Mesodermal cell (in vitro differentiated cells): ENCODE measurements at regions not wholly inside any gene's neighbourhood (a gene's known extent, or its start where the extent isn't known, plus 50 kb on each side); places are given as distances from the start of the nearest gene placed in this dataset.

ENCODE experiments used
- H3K27ac ChIP-seq: 2 replicates; pipeline ENCODE4 v1.7.0; 2013; ENCODE audit warnings: mild to moderate bottlenecking, low read depth, low read length, moderate library complexity; ENCODE audit not compliant: severe bottlenecking
- H3K36me3 ChIP-seq: 2 replicates; pipeline ENCODE4 v1.7.1; 2013; ENCODE audit warnings: mild to moderate bottlenecking, low read length, moderate library complexity; ENCODE audit not compliant: control insufficient read depth, insufficient read depth
- H3K4me1 ChIP-seq: one replicate; pipeline ENCODE4 v1.7.1; 2013; ENCODE audit warnings: mild to moderate bottlenecking, low read length; ENCODE audit not compliant: insufficient read depth, control insufficient read depth, poor library complexity, severe bottlenecking
- H3K4me3 ChIP-seq: 2 replicates; pipeline ENCODE4 v1.7.0; 2013; ENCODE audit warnings: low read length, control low read depth, mild to moderate bottlenecking; ENCODE audit not compliant: insufficient read depth, poor library complexity, severe bottlenecking; ENCODE audit errors: extremely low read depth
- H3K9me3 ChIP-seq: 2 replicates; pipeline ENCODE4 v1.7.1; 2013; ENCODE audit warnings: mild to moderate bottlenecking, low read length, moderate library complexity; ENCODE audit not compliant: control insufficient read depth
- whole genome bisulfite sequencing, 2 experiments: methylation state at CpG; one replicate each; pipeline ENCODE4 v1.1.5; 2013; ENCODE audit warnings: missing lambda C conversion rate in 2 of 2; ENCODE audit not compliant: insufficient coverage in 2 of 2; 5-methylcytosine and 5-hydroxymethylcytosine counted together

DNA sequence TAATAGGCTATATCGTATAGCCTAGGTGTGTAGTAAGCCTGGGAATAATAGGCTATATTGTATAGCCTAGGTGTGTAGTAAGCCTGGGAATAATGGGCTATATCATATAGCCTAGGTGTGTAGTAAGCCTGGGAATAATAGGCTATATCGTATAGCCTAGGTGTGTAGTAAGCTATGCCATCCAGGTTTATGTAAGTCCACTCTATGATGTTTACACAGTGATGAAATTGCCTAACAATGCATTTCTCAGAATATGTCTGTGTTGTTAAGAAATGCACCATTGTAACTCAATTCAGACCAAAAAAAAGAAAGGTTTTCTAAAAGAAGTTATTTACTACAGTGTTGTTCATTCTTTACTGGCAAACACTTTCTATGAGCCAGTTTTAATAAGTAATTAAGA, 1387.2 kb downstream of the STIM2 start:
- H3K27ac ChIP-seq, result no peak overlapping the region
- WGBS, 2 experiments, result 100% methylated on average over 1 of the region's 2 CpGs; no CpG with 5 or more reads in 1 of the 2 experiments
- H3K36me3 ChIP-seq, result no peaks in the 10 kb centered on the region
- H3K4me3 ChIP-seq, result no peak overlapping the region
- H3K4me1 ChIP-seq, result no peaks in the 10 kb centered on the region
- H3K9me3 ChIP-seq, result no peaks in the 10 kb centered on the region

DNA sequence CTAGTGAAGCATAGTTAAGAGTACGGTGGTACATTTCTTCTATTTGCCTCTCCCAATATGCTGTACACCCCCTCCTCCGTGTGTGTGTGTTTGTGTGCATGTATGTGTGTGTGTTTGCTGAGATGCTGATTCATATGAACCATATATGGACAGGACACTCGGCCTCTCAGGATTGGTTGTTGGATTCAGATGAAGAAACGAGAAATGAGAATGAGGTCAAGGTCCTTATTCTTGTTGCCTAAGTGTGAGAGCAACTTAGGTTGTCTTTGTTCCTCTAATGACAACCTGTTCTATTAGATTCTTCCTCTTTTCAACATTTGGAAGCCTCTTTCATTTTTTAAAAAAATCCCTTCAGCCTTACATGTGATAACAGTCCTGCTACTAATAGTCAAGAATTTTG, 1387.6 kb downstream of the STIM2 start:
- Histone ChIP-seq H3K27ac (no peak overlapping the region), H3K4me1 (no peaks in the 10 kb centered on the region), H3K4me3 (no peak overlapping the region), H3K36me3 (no peaks in the 10 kb centered on the region), H3K9me3 (no peaks in the 10 kb centered on the region)
- 100% methylated on average over 1 of the region's 4 CpGs; no CpG with 5 or more reads in 1 of the 2 experiments for WGBS, 2 experiments

DNA sequence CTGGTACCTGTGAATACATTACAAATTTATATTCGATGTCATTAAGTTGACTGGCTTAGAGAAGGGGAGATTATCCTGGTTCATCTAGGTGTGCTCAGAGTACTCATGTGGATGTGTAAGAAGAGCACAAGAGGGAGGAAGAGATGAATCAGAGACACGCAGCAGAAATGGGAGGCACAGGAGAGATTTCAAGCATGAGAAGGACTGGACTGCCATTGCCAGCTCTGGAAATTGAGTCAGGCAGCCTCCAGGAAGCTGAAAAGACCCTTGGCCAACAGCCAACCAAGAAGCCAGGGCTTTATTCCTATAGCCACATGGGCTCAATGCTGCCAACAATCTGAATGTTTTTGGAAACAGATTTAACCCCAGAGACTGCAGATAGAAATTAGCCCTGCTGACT, 1390.0 kb downstream of the STIM2 start:
- no peak overlapping the region for H3K27ac ChIP-seq
- no peaks in the 10 kb centered on the region for H3K4me1 ChIP-seq
- no peak overlapping the region for H3K4me3 ChIP-seq
- H3K9me3 ChIP-seq, result no peaks in the 10 kb centered on the region
- WGBS, 2 experiments, result 86 to 100% methylated on average over 1 to 2 of the region's 2 CpGs
- no peaks in the 10 kb centered on the region for H3K36me3 ChIP-seq

DNA sequence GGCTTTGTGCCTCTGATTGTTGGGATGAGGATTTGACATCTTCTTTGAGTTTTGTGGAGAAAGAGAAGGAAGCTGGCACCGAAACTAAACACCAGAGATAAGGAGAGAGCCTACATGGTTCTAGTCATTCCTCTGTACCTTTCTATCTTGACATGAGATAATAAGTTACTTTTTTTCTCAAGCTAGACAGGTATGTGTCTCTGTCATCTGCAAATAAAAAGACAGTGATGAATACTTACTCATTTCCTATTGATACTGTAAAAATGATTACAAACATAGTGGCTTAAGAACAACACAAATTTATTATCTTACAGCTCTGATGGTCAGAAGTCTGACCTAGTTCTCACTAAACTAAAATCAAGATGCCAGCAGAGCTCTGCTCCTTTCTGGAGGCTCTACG, 1391.2 kb downstream of the STIM2 start:
- Histone ChIP-seq H3K9me3 (no peaks in the 10 kb centered on the region), H3K4me1 (no peaks in the 10 kb centered on the region), H3K4me3 (no peak overlapping the region), H3K36me3 (no peaks in the 10 kb centered on the region), H3K27ac (no peak overlapping the region)
- WGBS, 2 experiments, result 100% methylated on average over 1 of the region's 2 CpGs; no CpG with 5 or more reads in 1 of the 2 experiments

DNA sequence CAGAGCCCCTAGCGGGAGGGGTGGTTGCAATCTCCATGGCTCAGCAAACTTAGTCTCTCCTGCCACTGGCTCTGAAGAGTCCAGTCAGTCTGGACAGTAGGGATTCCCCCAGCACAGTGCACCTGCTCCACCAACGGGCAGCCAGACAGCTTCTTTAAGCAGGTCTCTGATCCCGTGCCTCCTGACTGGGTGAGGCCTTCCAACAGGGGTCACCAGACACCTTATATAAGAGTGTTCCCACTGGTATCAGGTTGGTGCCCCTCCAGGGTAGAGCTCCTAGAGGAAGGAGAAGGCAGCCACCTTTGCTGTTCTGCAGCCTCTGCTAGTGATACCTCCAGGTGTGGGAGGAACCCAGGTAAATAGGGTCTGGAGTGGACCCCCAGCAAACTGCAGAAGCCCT, 1393.4 kb downstream of the STIM2 start:
- no peaks in the 10 kb centered on the region for H3K9me3 ChIP-seq
- no peak overlapping the region for H3K4me3 ChIP-seq
- H3K27ac ChIP-seq, result no peak overlapping the region
- WGBS, 2 experiments, result 64 to 95% methylated on average over 2 of the region's 3 CpGs
- no peaks in the 10 kb centered on the region for H3K36me3 ChIP-seq
- H3K4me1 ChIP-seq, result no peaks in the 10 kb centered on the region

DNA sequence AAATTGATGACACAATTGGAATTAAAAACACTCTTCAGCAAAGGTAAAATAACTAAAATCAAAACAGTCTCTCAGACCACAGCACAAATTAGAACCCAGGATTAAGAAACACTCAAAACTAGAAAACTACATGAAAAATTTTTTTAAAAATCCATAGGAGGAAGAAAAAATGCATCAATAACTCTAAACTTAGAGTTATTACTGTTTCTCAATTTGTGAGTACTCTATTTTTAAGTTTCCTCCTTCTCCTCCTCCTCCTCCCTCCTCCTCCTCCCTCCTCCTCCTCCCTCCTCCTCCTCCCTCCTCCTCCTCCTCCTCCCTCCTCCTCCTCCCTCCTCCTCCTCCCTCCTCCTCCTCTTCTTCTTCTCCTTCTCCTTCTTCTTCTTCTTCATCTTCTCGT, 1395.7 kb downstream of the STIM2 start:
- Histone ChIP-seq H3K27ac (no peak overlapping the region), H3K4me1 (no peaks in the 10 kb centered on the region), H3K9me3 (no peaks in the 10 kb centered on the region), H3K4me3 (no peak overlapping the region), H3K36me3 (no peaks in the 10 kb centered on the region)
- no CpG with 5 or more reads among the region's 1 CpG for WGBS, 2 experiments

DNA sequence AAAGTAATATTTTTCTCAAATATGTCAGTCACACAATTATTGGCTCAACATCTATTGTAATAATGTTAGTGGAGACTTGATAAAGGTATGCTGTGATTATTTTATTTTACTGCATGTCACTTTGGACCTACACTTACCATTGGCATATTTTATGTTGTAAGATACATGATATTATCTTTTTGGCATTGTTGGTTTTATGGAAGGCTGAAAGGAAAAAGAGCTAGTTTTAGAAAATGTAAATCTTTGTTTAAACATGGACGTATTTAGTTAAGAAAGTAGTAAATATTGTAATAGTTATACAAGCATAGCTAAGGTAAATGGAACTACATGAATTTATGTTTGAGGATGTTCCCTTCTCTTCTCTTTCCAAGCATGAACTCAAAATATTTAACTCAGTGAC, 1399.3 kb downstream of the STIM2 start:
- no CpG with 5 or more reads among the region's 1 CpG for WGBS, 2 experiments
- H3K4me3 ChIP-seq, result no peak overlapping the region
- no peaks in the 10 kb centered on the region for H3K4me1 ChIP-seq
- no peaks in the 10 kb centered on the region for H3K36me3 ChIP-seq
- no peaks in the 10 kb centered on the region for H3K9me3 ChIP-seq
- H3K27ac ChIP-seq, result no peak overlapping the region

DNA sequence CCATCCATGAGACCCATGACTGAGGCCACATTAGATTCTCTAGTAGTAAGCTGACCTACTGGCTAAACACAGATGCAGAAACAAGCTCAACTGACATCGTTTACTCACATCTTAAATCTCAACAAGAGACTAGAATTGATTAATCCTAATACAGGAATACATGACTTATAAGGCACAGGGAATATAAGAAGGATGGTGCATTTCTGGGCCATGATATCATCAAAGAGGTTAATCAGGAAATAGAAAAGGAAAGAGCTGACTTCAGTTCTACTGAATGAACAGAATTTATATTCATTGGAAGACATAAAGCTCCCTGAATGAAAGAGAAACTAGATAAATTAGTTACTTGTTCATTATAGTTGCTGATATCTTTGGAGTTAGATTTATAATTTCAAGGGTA, 1406.5 kb downstream of the STIM2 start:
- Histone ChIP-seq H3K9me3 (no peaks in the 10 kb centered on the region), H3K4me3 (no peak overlapping the region), H3K27ac (no peak overlapping the region), H3K4me1 (no peaks in the 10 kb centered on the region), H3K36me3 (no peaks in the 10 kb centered on the region)
- no CpG with 5 or more reads among the region's 1 CpG for WGBS, 2 experiments

DNA sequence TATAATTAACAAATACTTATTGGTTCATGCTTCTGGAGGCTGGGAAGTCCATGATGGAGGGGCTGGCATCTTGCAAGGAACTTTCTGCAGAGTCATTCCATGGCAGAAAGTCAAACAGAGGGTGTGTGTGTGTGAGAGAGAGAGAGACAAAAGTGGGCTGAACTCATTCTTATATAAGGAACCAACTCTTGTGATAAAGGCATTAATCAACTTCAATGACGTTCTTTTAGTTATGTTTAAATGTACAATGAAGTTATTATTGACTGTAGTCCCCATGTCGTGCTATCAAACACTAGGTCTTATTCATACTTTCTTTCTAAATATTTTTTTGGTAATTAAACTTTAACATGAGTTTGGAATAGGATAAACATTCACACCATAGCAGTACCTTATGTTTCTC, 1408.8 kb downstream of the STIM2 start:
- Histone ChIP-seq H3K9me3 (no peaks in the 10 kb centered on the region), H3K27ac (no peak overlapping the region), H3K4me1 (no peaks in the 10 kb centered on the region), H3K4me3 (no peak overlapping the region), H3K36me3 (no peaks in the 10 kb centered on the region)
- WGBS, 2 experiments, result no CpG with 5 or more reads among the region's 2 CpGs

DNA sequence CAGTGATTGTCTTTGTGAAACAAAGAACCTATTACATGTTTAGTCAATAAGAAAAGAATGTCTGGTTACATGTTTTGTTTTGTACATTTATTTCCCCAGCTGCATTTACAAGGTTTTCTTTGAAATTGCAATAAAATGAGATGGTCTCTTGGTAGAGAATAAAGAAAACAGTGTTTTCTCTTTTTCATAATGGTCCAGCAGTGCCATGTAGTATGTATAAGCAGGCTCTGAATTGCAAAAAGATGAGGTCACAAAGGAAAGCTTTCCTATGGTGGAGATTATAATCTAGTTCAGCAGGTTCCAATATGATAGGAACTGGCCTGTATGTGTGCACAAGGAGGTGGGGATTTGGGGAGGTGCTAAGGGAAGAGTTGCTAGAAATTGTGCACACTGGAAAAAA, 1417.3 kb downstream of the STIM2 start:
- Histone ChIP-seq H3K4me3 (no peak overlapping the region), H3K9me3 (no peaks in the 10 kb centered on the region), H3K4me1 (no peaks in the 10 kb centered on the region), H3K36me3 (no peaks in the 10 kb centered on the region), H3K27ac (no peak overlapping the region)

DNA sequence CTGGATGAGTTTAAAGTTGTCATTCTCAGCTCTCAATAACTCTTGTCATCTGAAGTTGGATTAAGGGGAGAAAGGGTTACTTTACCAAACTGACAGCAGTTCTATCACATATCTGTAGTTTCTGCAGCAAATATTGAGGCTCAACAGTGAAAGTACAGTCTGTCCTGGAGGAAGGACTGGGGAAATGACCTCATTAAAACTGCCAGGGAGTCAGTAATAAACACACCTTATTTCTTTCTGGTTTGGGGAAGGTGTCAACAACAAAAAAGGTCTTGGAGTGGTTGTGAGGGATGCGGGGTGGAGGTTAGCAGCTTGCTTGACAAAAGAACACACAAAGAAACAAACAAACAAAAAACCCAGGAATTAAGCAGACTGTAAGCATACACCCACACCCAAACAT, 1418.0 kb downstream of the STIM2 start:
- H3K27ac ChIP-seq, result no peak overlapping the region
- no CpG with 5 or more reads among the region's 1 CpG for WGBS, 2 experiments

DNA sequence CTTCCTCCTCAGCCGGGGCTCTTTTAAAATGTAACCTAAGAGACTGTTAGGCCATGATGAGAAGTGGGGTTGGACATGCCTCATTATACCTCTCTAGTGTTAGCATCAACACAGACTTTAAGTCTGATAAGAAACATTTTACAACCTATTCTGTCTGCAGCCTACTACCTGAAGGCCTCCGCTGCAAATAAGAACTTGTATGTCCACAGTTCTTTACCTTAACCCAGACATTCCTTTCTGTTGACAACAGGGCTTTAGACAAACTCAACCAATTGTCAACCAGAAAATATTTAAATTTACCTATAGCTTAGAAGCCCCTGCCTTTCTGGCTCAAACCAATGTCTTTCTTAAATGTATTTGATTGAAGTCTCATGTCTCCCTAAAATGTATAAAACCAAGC, 1418.6 kb downstream of the STIM2 start:
- H3K4me1 ChIP-seq, result no peaks in the 10 kb centered on the region
- no peak overlapping the region for H3K27ac ChIP-seq
- no peaks in the 10 kb centered on the region for H3K9me3 ChIP-seq
- H3K4me3 ChIP-seq, result no peak overlapping the region
- WGBS, 2 experiments, result 90 to 100% methylated on average over 1 of the region's 2 CpGs
- H3K36me3 ChIP-seq, result no peaks in the 10 kb centered on the region

More for the DNA sequence above, 1418.0 kb downstream of the STIM2 start:
- no peak overlapping the region for H3K4me3 ChIP-seq
- H3K9me3 ChIP-seq, result no peaks in the 10 kb centered on the region
- no peaks in the 10 kb centered on the region for H3K36me3 ChIP-seq
- H3K4me1 ChIP-seq, result no peaks in the 10 kb centered on the region
